ENCODE measurements at regions not wholly inside any gene's neighbourhood (a gene's known extent, or its start where the extent isn't known, plus 50 kb on each side); places are given as distances from the start of the nearest gene placed in this dataset.

DNA sequence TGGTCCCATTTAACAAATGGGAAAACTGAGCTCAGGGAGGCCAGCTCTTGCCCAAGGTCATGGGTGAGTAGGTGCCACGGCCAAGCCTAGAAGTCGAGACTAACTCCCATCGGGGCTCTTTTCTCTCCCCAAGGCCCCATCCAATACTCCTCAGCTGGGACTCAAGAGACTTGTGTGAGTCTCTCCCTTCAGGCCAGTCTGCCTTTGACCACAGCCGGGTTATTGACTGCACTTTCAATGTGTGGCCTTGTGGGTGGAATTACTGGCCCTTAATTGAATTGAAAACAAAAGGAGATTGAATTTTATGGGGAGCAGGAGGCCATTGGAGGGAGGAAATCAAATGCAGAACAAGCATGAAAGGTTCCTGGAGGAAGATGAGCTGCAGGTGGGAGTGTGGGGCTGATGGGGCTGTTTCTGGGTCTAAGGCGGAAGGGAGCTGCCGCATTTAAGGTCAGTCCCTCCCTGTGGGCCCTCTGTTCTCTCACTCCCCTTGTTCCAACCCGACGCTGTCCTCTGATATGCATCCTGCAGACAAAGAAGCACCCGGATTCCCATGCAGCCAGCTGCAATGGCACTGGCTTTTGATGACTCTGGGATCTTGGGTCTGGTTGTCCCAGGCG is 552.8 kb downstream of the MIAT start:
- no peak overlapping the region for H3K4me3 Mint-ChIP-seq
- intact Hi-C loops (cut with micrococcal nuclease) = no loop called here
- H3K9me3 Mint-ChIP-seq = no peaks in the 10 kb centered on the region
- peaks cover 2% of the 10 kb centered on the region for H3K4me1 Mint-ChIP-seq (ENCODE audit: low read depth)
- no peaks in the 10 kb centered on the region for H3K36me3 Mint-ChIP-seq (ENCODE audit: low read depth)
- CTCF ChIA-PET = interaction anchor here (0.9 kb wide), 1 partner anchor 11 kb away, joined by 3 read pairs; no protein-coding TSS in a partner anchor
- H3K27ac Mint-ChIP-seq = no peak overlapping the region
- DNase-seq = no peak
- peaks cover 36% of the 10 kb centered on the region for H3K27me3 Mint-ChIP-seq (ENCODE audit: low read depth)

DNA sequence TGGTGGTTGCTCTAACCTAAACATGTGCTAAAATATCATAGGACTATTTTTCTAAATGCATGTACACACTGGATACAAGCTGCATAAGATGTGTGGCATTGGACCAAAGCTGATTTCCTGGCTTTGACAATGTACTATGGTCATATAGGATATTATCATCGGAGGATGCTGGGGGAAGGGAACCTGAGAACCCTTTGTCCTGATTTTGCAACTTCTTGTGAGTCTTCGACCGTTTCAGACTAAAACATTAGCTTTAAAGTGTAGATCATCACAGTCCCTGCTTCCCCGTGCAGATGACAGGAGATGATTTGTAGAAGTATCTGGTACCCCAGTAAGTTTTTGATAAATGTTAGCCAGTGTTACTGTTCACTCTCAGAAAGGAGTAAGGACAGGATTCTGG is 554.7 kb downstream of the MIAT start:
- no peaks in the 10 kb centered on the region for H3K36me3 Mint-ChIP-seq (ENCODE audit: low read depth)
- H3K4me1 Mint-ChIP-seq (ENCODE audit: low read depth) = peaks cover 2% of the 10 kb centered on the region
- DNase-seq = no peak
- no peak overlapping the region for H3K4me3 Mint-ChIP-seq
- H3K27me3 Mint-ChIP-seq (ENCODE audit: low read depth) = peaks cover 26% of the 10 kb centered on the region
- H3K27ac Mint-ChIP-seq = no peak overlapping the region
- intact Hi-C loops (cut with micrococcal nuclease) = no loop called here
- CTCF ChIA-PET = no interaction called here
- no peaks in the 10 kb centered on the region for H3K9me3 Mint-ChIP-seq

DNA sequence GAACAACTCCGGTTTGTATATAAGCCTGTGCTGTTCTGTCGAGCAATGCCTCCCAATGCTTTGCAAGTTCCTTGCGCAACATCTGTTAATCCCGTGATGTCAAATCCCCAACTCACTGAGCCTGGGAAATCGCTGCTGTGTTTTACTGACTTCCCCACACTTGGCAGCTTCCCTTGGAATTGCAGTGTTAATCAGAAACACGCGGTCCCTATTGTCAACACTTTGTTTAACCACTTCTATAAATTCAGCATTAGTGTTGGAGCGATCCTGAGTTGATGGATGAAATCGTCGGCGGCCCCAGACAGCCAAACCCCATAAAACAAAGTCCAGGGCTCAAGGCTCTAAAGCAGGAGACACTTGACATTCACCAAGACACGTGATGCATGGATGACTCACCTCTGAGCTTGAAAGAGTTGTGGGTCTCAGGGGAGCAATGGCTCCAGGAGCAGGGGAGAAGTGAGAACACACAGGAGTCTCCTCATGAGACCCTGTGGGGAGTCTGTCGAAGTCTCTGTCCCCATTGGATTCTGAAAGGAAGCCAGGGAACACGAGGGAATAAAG is 555.3 kb downstream of the MIAT start:
- Mint-ChIP-seq H3K36me3 (ENCODE audit: low read depth) (no peaks in the 10 kb centered on the region), H3K27ac (no peak overlapping the region), H3K9me3 (no peaks in the 10 kb centered on the region), H3K4me1 (ENCODE audit: low read depth) (peaks cover 2% of the 10 kb centered on the region), H3K27me3 (ENCODE audit: low read depth) (peaks cover 26% of the 10 kb centered on the region), H3K4me3 (no peak overlapping the region)
- CTCF ChIA-PET = no interaction called here
- intact Hi-C loops (cut with micrococcal nuclease) = no loop called here
- peak; percentile 10 for DNase-seq

DNA sequence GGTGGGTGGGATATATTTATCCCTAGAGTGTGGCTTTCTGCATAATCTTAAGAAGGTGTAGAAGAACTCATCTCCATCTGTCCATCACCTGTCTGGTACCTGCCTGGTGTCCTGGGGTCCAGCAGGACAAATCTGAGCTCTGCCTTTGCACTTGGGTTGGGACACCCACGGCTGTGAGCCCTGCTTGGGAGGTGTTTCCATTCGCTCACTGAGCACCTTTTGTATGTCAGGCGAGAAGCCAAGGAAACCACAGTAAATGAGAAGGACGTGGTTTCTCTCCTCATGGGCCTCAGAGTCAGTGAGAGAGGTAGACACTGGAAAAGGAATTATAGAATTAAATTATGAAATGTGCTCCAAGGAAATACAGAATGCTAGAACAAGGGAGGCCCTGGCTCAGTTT is 555.9 kb downstream of the MIAT start:
- no peaks in the 10 kb centered on the region for H3K9me3 Mint-ChIP-seq
- CTCF ChIA-PET = no interaction called here
- peaks cover 26% of the 10 kb centered on the region for H3K27me3 Mint-ChIP-seq (ENCODE audit: low read depth)
- no peak overlapping the region for H3K27ac Mint-ChIP-seq
- no peak overlapping the region for H3K4me3 Mint-ChIP-seq
- H3K4me1 Mint-ChIP-seq (ENCODE audit: low read depth) = peaks cover 2% of the 10 kb centered on the region
- no peak for DNase-seq
- no peaks in the 10 kb centered on the region for H3K36me3 Mint-ChIP-seq (ENCODE audit: low read depth)
- intact Hi-C loops (cut with micrococcal nuclease) = no loop called here

DNA sequence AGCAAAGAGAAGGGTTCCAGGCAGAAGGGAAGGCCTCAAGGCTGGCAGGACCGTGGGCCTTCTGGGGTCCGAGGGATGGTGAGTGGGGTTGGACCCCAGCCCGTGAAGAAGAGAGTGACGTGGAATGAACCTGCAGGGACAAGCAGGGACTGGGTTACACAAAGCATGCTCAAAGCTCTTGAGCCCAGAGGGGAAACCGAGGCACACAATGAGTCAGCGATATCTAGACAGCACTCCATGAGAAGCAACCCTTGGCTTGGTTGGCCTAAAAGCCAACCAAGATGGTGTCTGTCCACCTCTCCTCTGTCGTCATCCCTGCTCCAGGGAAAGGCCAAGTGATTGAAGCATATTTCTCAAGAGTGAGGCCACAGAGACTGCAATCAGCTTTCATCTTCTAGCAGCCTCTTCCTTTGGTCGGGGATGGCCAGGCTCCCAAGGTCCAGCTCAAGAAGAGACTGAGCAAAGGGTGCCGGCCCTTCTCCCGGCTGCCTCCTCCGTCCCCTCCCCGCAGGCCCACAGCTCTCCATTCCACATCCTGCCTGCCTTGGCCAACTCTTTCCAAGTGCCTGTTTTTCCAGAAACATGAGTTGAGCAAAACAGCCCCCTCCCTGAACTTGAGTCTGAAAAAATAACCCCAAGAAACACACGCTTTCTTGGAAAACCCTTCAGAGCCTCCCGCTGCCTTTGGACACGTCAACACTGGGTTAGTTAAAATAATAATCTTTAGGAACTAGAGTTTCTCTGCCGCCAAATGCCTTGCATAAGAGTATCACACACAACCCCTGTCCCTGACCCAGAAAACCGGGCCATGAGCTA is 556.6 kb downstream of the MIAT start:
- DNase-seq = no peak
- intact Hi-C loops (cut with micrococcal nuclease) = no loop called here
- Mint-ChIP-seq H3K4me1 (ENCODE audit: low read depth) (peaks cover 2% of the 10 kb centered on the region), H3K4me3 (no peak overlapping the region), H3K27me3 (ENCODE audit: low read depth) (peaks cover 28% of the 10 kb centered on the region), H3K9me3 (no peaks in the 10 kb centered on the region), H3K27ac (no peak overlapping the region), H3K36me3 (ENCODE audit: low read depth) (no peaks in the 10 kb centered on the region)
- CTCF ChIA-PET = no interaction called here

GRCh38 chr22:27214691-27215090 is 557.3 kb downstream of the MIAT start:
- no peak overlapping the region for H3K4me3 Mint-ChIP-seq
- intact Hi-C loops (cut with micrococcal nuclease) = no loop called here
- CTCF ChIA-PET = no interaction called here
- H3K36me3 Mint-ChIP-seq (ENCODE audit: low read depth) = no peaks in the 10 kb centered on the region
- DNase-seq = no peak
- peaks cover 2% of the 10 kb centered on the region for H3K4me1 Mint-ChIP-seq (ENCODE audit: low read depth)
- peaks cover 24% of the 10 kb centered on the region for H3K27me3 Mint-ChIP-seq (ENCODE audit: low read depth)
- H3K27ac Mint-ChIP-seq = no peak overlapping the region
- no peaks in the 10 kb centered on the region for H3K9me3 Mint-ChIP-seq

GRCh38 chr22:27215871-27216270 is 558.5 kb downstream of the MIAT start:
- intact Hi-C loops (cut with micrococcal nuclease) = no loop called here
- H3K36me3 Mint-ChIP-seq (ENCODE audit: low read depth) = no peaks in the 10 kb centered on the region
- no peaks in the 10 kb centered on the region for H3K9me3 Mint-ChIP-seq

DNA sequence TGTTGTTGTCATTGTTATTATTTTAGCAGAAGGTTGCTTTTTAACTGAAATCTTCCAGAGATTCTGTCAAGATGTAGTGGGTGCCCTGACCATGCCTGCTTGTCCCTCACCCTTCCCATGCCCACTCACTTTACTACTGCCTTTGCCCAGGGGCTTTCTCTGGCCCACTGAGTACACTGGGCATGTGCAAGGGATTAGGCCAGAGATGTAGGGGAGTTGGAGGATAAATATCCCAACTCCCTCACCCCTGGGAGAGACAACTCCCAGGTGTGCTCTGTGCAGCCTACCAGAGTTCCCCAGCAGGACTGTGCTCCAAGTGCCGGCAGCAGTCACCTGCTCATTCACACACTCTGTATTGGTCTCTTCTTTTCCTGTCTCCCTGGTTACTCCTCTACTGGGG is 559.1 kb downstream of the MIAT start:
- Mint-ChIP-seq H3K27ac (no peak overlapping the region), H3K9me3 (no peaks in the 10 kb centered on the region), H3K27me3 (ENCODE audit: low read depth) (peaks cover 26% of the 10 kb centered on the region), H3K4me1 (ENCODE audit: low read depth) (peaks cover 2% of the 10 kb centered on the region), H3K4me3 (no peak overlapping the region), H3K36me3 (ENCODE audit: low read depth) (no peaks in the 10 kb centered on the region)
- no peak for DNase-seq
- CTCF ChIA-PET = no interaction called here
- intact Hi-C loops (cut with micrococcal nuclease) = no loop called here

More at GRCh38 chr22:27215871-27216270, 558.5 kb downstream of the MIAT start:
- no peak overlapping the region for H3K27ac Mint-ChIP-seq
- H3K4me3 Mint-ChIP-seq = no peak overlapping the region
- CTCF ChIA-PET = no interaction called here
- DNase-seq = no peak
- H3K4me1 Mint-ChIP-seq (ENCODE audit: low read depth) = peaks cover 2% of the 10 kb centered on the region
- H3K27me3 Mint-ChIP-seq (ENCODE audit: low read depth) = peaks cover 26% of the 10 kb centered on the region

DNA sequence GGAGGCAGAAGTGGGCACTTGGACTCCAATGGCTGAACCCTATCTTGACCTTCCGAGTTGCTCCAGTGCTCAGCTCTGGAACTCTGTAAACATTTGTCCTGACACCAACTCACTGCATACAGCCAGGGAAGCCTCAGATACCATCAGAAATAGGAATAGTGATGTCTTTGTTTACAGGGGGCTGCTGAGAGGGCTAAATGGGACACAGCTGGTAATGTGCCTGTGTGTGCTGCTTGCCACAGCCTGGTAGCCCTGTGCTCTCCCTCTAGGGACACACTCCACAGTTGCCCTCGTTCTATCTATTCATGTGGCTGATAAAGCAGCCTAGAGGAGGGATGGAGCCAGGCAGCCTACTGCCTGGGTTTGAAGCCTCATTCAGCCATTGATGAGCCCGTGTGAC is 559.8 kb downstream of the MIAT start:
- no peaks in the 10 kb centered on the region for H3K9me3 Mint-ChIP-seq
- intact Hi-C loops (cut with micrococcal nuclease) = no loop called here
- H3K27ac Mint-ChIP-seq = no peak overlapping the region
- peaks cover 2% of the 10 kb centered on the region for H3K4me1 Mint-ChIP-seq (ENCODE audit: low read depth)
- CTCF ChIA-PET = no interaction called here
- peaks cover 25% of the 10 kb centered on the region for H3K27me3 Mint-ChIP-seq (ENCODE audit: low read depth)
- no peaks in the 10 kb centered on the region for H3K36me3 Mint-ChIP-seq (ENCODE audit: low read depth)
- H3K4me3 Mint-ChIP-seq = no peak overlapping the region
- no peak for DNase-seq

DNA sequence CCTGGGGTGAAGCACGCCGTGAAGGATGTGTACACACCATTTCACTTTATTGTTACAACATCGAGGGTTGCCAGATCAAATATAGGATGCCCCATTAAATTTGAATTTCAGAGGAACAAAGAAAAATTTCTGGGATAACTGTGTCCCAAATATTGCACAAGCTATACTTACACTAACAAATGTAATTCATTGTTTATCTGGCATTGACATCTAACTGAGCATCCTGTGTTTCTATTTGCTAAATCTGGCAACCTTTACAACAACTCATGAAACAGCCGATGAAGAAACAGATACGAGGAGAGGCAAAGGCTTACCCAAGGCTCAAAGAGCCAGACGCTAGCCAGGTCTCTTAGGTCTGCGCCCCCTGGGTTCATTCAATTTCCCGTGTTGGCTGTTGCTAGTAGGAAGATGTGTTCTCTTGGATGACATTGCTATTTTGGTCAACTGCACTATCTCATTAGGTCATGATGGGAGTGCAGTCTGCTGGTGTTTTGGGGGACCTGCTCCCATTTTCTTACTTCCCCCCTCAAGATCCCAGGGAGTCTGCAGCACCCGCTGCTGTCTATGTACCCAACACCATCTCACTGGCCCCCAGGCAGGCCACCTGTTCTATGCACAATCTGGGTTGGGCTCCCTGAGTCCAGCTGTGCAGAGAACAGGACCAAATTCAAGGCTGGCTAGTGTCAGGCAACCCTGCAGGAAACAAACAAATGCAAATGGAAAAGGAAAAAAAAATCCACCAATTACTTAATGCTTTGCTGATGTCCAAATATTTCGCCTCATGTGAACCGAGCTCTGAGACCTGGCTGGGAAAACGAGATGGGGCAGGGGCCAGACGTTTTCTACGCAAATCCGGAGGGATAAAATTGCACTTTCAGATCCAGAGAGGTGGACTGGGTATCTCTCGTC is 560.9 kb downstream of the MIAT start:
- CTCF ChIA-PET = interaction anchor here (0.7 to 0.8 kb wide), 2 partner anchors 199 to 239 kb away, joined by 4 read pairs; no protein-coding TSS in a partner anchor

GRCh38 chr22:27219036-27219435 is 561.6 kb downstream of the MIAT start:
- H3K9me3 Mint-ChIP-seq = no peaks in the 10 kb centered on the region
- peaks cover 14% of the 10 kb centered on the region for H3K27me3 Mint-ChIP-seq (ENCODE audit: low read depth)
- no peaks in the 10 kb centered on the region for H3K36me3 Mint-ChIP-seq (ENCODE audit: low read depth)
- CTCF ChIA-PET = interaction anchor here (0.7 to 0.8 kb wide), 2 partner anchors 198 to 239 kb away, joined by 4 read pairs; no protein-coding TSS in a partner anchor
- H3K4me1 Mint-ChIP-seq (ENCODE audit: low read depth) = no peaks in the 10 kb centered on the region
- intact Hi-C loops (cut with micrococcal nuclease) = no loop called here
- no peak overlapping the region for H3K4me3 Mint-ChIP-seq
- no peak overlapping the region for H3K27ac Mint-ChIP-seq
- no peak for DNase-seq

More for the DNA sequence above, 560.9 kb downstream of the MIAT start:
- Mint-ChIP-seq H3K27ac (no peak overlapping the region), H3K27me3 (ENCODE audit: low read depth) (peaks cover 19% of the 10 kb centered on the region), H3K9me3 (no peaks in the 10 kb centered on the region), H3K4me1 (ENCODE audit: low read depth) (no peaks in the 10 kb centered on the region), H3K36me3 (ENCODE audit: low read depth) (no peaks in the 10 kb centered on the region), H3K4me3 (no peak overlapping the region)
- no peak for DNase-seq
- intact Hi-C loops (cut with micrococcal nuclease) = no loop called here

DNA sequence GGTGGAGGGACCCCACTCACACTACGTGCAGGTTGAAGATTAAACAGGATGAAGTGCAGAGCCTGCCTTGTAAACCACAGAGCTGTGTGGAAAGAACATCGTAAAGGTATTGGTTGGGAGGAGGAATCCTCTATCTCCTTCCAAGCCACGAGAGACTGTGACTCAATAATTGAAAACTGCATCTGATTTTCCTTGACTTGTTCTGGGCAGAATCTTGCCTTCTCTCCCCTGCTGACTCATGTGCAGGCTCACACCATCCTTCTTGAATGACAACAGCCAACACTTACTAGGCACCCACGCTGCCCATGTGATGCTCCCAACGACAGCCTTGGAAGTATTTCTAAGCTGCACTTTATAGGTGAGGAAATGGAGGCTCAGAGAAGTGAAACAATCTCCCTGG is 563.0 kb downstream of the MIAT start:
- Mint-ChIP-seq H3K9me3 (no peaks in the 10 kb centered on the region), H3K27ac (no peak overlapping the region), H3K27me3 (ENCODE audit: low read depth) (peaks cover 4% of the 10 kb centered on the region), H3K36me3 (ENCODE audit: low read depth) (no peaks in the 10 kb centered on the region), H3K4me1 (ENCODE audit: low read depth) (no peaks in the 10 kb centered on the region), H3K4me3 (no peak overlapping the region)
- no peak for DNase-seq
- intact Hi-C loops (cut with micrococcal nuclease) = no loop called here
- CTCF ChIA-PET = interaction anchor here (1.5 kb wide), 1 partner anchor 10 kb away, joined by 3 read pairs; no protein-coding TSS in a partner anchor
